Esophagus squamous epithelium (tissue), 4 donors: ENCODE measurements at regions not wholly inside any gene's neighbourhood (a gene's known extent, or its start where the extent isn't known, plus 50 kb on each side); places are given as distances from the start of the nearest gene placed in this dataset.

Experiments used
- CTCF ChIP-seq, 6 experiments: fragments of 450-650 bp in 4 of 6; fragments of 200-600 bp in 2 of 6; sonication (generic) in 2 of 6; IDR thresholded peaks; one replicate each; pipeline ENCODE4 v1.5.1; 2016 to 2019; ENCODE audit warnings: antibody characterized with exemption in 6 of 6, mild to moderate bottlenecking in 4 of 6, moderate library complexity in 4 of 6
- POLR2A ChIP-seq, 4 donors: fragments of 450-650 bp; IDR thresholded peaks; one replicate each; pipeline ENCODE4 v1.6.1; 2017; ENCODE audit warnings: antibody characterized with exemption in 4 of 4, mild to moderate bottlenecking in 4 of 4, moderate library complexity in 3 of 4

GRCh38 chr7:82700741-82701140 is 257.2 kb upstream of the CACNA2D1 start:
- TF ChIP-seq POLR2A (IDR thresholded peaks at IDR 0.05): no peak
- TF ChIP-seq CTCF (IDR thresholded peaks at IDR 0.05): no peak
